ENCODE measurements at regions not wholly inside any gene's neighbourhood (a gene's known extent, or its start where the extent isn't known, plus 50 kb on each side); places are given as distances from the start of the nearest gene placed in this dataset.
"Not testable (repeated sequence)": the region's sequence is repeated elsewhere in the genome, so short reads cannot be mapped to it uniquely, and the experiment has no call there.

GRCh38 chr6:164602415-164602814 is 707.0 kb downstream of the C6orf118 start:
- DNase-seq, H3K36me3 Mint-ChIP-seq, CTCF ChIA-PET, H3K27ac Mint-ChIP-seq, H3K4me1 Mint-ChIP-seq, H3K27me3 Mint-ChIP-seq, H3K4me3 Mint-ChIP-seq: not testable (repeated sequence)
- H3K9me3 Mint-ChIP-seq = peaks cover 11% of the 10 kb centered on the region

GRCh38 chr6:164581563-164581962 is 727.8 kb downstream of the C6orf118 start:
- H3K4me3 Mint-ChIP-seq = no peak overlapping the region
- no peak overlapping the region for H3K27ac Mint-ChIP-seq
- DNase-seq = no peak
- CTCF ChIA-PET = no interaction called here
- no peaks in the 10 kb centered on the region for H3K27me3 Mint-ChIP-seq
- peaks cover 24% of the 10 kb centered on the region for H3K9me3 Mint-ChIP-seq
- H3K4me1 Mint-ChIP-seq = no peaks in the 10 kb centered on the region
- H3K36me3 Mint-ChIP-seq = no peaks in the 10 kb centered on the region

- no peaks in the 10 kb centered on the region for H3K36me3 Mint-ChIP-seq
- CTCF ChIA-PET = no interaction called here
- peaks cover 32% of the 10 kb centered on the region for H3K9me3 Mint-ChIP-seq
- DNase-seq = no peak
- H3K27ac Mint-ChIP-seq = no peak overlapping the region
- H3K4me1 Mint-ChIP-seq = no peaks in the 10 kb centered on the region
- H3K4me3 Mint-ChIP-seq = no peak overlapping the region
- H3K27me3 Mint-ChIP-seq = no peaks in the 10 kb centered on the region
Measured at GRCh38 chr6:164579035-164579434, 730.4 kb downstream of the C6orf118 start.

GRCh38 chr6:164578616-164579015 is 730.8 kb downstream of the C6orf118 start:
- Mint-ChIP-seq H3K9me3 (peaks cover 32% of the 10 kb centered on the region), H3K4me1 (no peaks in the 10 kb centered on the region), H3K36me3 (no peaks in the 10 kb centered on the region), H3K4me3 (no peak overlapping the region), H3K27me3 (no peaks in the 10 kb centered on the region), H3K27ac (no peak overlapping the region)
- DNase-seq = no peak
- CTCF ChIA-PET = no interaction called here

GRCh38 chr6:164570801-164571200 is 738.6 kb downstream of the C6orf118 start:
- CTCF ChIA-PET = no interaction called here
- Mint-ChIP-seq H3K27ac (no peak overlapping the region), H3K36me3 (no peaks in the 10 kb centered on the region), H3K4me3 (no peak overlapping the region), H3K9me3 (peaks cover 10% of the 10 kb centered on the region), H3K4me1 (no peaks in the 10 kb centered on the region), H3K27me3 (no peaks in the 10 kb centered on the region)
- no peak for DNase-seq

GRCh38 chr6:164569509-164569908 is 739.9 kb downstream of the C6orf118 start:
- peaks cover 5% of the 10 kb centered on the region for H3K9me3 Mint-ChIP-seq
- no peaks in the 10 kb centered on the region for H3K27me3 Mint-ChIP-seq
- H3K36me3 Mint-ChIP-seq = no peaks in the 10 kb centered on the region
- no peak overlapping the region for H3K4me3 Mint-ChIP-seq
- no peak for DNase-seq
- H3K27ac Mint-ChIP-seq = no peak overlapping the region
- CTCF ChIA-PET = no interaction called here
- no peaks in the 10 kb centered on the region for H3K4me1 Mint-ChIP-seq

- Mint-ChIP-seq H3K9me3 (peaks cover 15% of the 10 kb centered on the region), H3K4me1 (no peaks in the 10 kb centered on the region), H3K4me3 (no peak overlapping the region), H3K27me3 (no peaks in the 10 kb centered on the region), H3K27ac (no peak overlapping the region), H3K36me3 (no peaks in the 10 kb centered on the region)
- CTCF ChIA-PET = no interaction called here
- DNase-seq = no peak
Measured at GRCh38 chr6:164563924-164564323, 745.5 kb downstream of the C6orf118 start.

- Mint-ChIP-seq H3K27me3 (no peaks in the 10 kb centered on the region), H3K4me1 (no peaks in the 10 kb centered on the region), H3K27ac (no peak overlapping the region), H3K4me3 (no peak overlapping the region), H3K9me3 (peaks cover 20% of the 10 kb centered on the region), H3K36me3 (no peaks in the 10 kb centered on the region)
- no peak for DNase-seq
- CTCF ChIA-PET = no interaction called here
Measured at GRCh38 chr6:164561656-164562055, 747.7 kb downstream of the C6orf118 start.

- no peak overlapping the region for H3K4me3 Mint-ChIP-seq
- H3K36me3 Mint-ChIP-seq = no peaks in the 10 kb centered on the region
- no peaks in the 10 kb centered on the region for H3K27me3 Mint-ChIP-seq
- no peaks in the 10 kb centered on the region for H3K4me1 Mint-ChIP-seq
- CTCF ChIA-PET = no interaction called here
- peaks cover 13% of the 10 kb centered on the region for H3K9me3 Mint-ChIP-seq
- no peak for DNase-seq
- no peak overlapping the region for H3K27ac Mint-ChIP-seq
Measured at GRCh38 chr6:164554700-164555476, 754.5 kb downstream of the C6orf118 start.

GRCh38 chr6:164554226-164554625 is 755.2 kb downstream of the C6orf118 start:
- Mint-ChIP-seq H3K36me3 (no peaks in the 10 kb centered on the region), H3K27ac (no peak overlapping the region), H3K9me3 (peaks cover 16% of the 10 kb centered on the region), H3K27me3 (no peaks in the 10 kb centered on the region), H3K4me3 (no peak overlapping the region), H3K4me1 (no peaks in the 10 kb centered on the region)
- CTCF ChIA-PET = no interaction called here
- DNase-seq = no peak

- H3K4me3 Mint-ChIP-seq = no peak overlapping the region
- CTCF ChIA-PET = no interaction called here
- H3K4me1 Mint-ChIP-seq = no peaks in the 10 kb centered on the region
- no peaks in the 10 kb centered on the region for H3K36me3 Mint-ChIP-seq
- peaks cover 17% of the 10 kb centered on the region for H3K9me3 Mint-ChIP-seq
- DNase-seq = no peak
- H3K27ac Mint-ChIP-seq = no peak overlapping the region
- no peaks in the 10 kb centered on the region for H3K27me3 Mint-ChIP-seq
Measured at GRCh38 chr6:164551706-164552105, 757.7 kb downstream of the C6orf118 start.

- peaks cover 14% of the 10 kb centered on the region for H3K9me3 Mint-ChIP-seq
- no peaks in the 10 kb centered on the region for H3K36me3 Mint-ChIP-seq
- H3K27me3 Mint-ChIP-seq = no peaks in the 10 kb centered on the region
- no peak overlapping the region for H3K4me3 Mint-ChIP-seq
- no peak overlapping the region for H3K27ac Mint-ChIP-seq
- no peaks in the 10 kb centered on the region for H3K4me1 Mint-ChIP-seq
- DNase-seq = no peak
- CTCF ChIA-PET = no interaction called here
Measured at GRCh38 chr6:164547076-164547475, 762.3 kb downstream of the C6orf118 start.

- DNase-seq = no peak
- H3K27ac Mint-ChIP-seq = no peak overlapping the region
- no peaks in the 10 kb centered on the region for H3K27me3 Mint-ChIP-seq
- no peak overlapping the region for H3K4me3 Mint-ChIP-seq
- no peaks in the 10 kb centered on the region for H3K36me3 Mint-ChIP-seq
- peaks cover 14% of the 10 kb centered on the region for H3K9me3 Mint-ChIP-seq
- CTCF ChIA-PET = no interaction called here
- H3K4me1 Mint-ChIP-seq = no peaks in the 10 kb centered on the region
Measured at GRCh38 chr6:164546263-164546662, 763.1 kb downstream of the C6orf118 start.

GRCh38 chr6:164534070-164534766 is 775.2 kb downstream of the C6orf118 start:
- DNase-seq = no peak
- H3K4me3 Mint-ChIP-seq = no peak overlapping the region
- H3K9me3 Mint-ChIP-seq = peaks cover 11% of the 10 kb centered on the region
- H3K27ac Mint-ChIP-seq = no peak overlapping the region
- no peaks in the 10 kb centered on the region for H3K27me3 Mint-ChIP-seq
- CTCF ChIA-PET = no interaction called here
- no peaks in the 10 kb centered on the region for H3K4me1 Mint-ChIP-seq
- no peaks in the 10 kb centered on the region for H3K36me3 Mint-ChIP-seq

- Mint-ChIP-seq H3K4me3 (no peak overlapping the region), H3K36me3 (no peaks in the 10 kb centered on the region), H3K4me1 (no peaks in the 10 kb centered on the region), H3K27me3 (no peaks in the 10 kb centered on the region), H3K27ac (no peak overlapping the region), H3K9me3 (peaks cover 8% of the 10 kb centered on the region)
- CTCF ChIA-PET = no interaction called here
- DNase-seq = no peak
Measured at GRCh38 chr6:164533045-164533362, 776.4 kb downstream of the C6orf118 start.

Measured in activated naive CD4-positive, alpha-beta T cell treated with anti-CD3 and anti-CD28 coated beads, Interleukin-2, amount 10 ng/mL, durations not matched to agents 7 days and 5 days (primary cell).